Duodenal mucosa (tissue), 2 donors: ENCODE measurements at regions not wholly inside any gene's neighbourhood (a gene's known extent, or its start where the extent isn't known, plus 50 kb on each side); places are given as distances from the start of the nearest gene placed in this dataset.

Experiments
- H3K27ac ChIP-seq: one replicate; pipeline ENCODE4 v1.7.0; 2013; ENCODE audit warnings: low read depth, low read length
- H3K27me3 ChIP-seq, 2 donors: one replicate each; pipeline ENCODE4 v1.7.0; 2013; ENCODE audit warnings: low read length in 2 of 2, control low read depth in 1 of 2; ENCODE audit not compliant: insufficient read depth in 2 of 2, control insufficient read depth in 1 of 2
- H3K36me3 ChIP-seq, 2 donors: one replicate each; pipeline ENCODE4 v1.7.0; 2013; ENCODE audit warnings: low read length in 2 of 2, control low read depth in 1 of 2; ENCODE audit not compliant: insufficient read depth in 2 of 2, control insufficient read depth in 1 of 2
- H3K4me1 ChIP-seq, 2 donors: one replicate each; pipeline ENCODE4 v1.7.0; 2013; ENCODE audit warnings: low read length in 2 of 2, control low read depth in 1 of 2; ENCODE audit not compliant: insufficient read depth in 2 of 2, control insufficient read depth in 1 of 2
- H3K4me3 ChIP-seq, 2 donors: one replicate each; pipeline ENCODE4 v1.7.0; 2013; ENCODE audit warnings: low read length in 2 of 2, low read depth in 1 of 2
- H3K9ac ChIP-seq, 2 donors: one replicate each; pipeline ENCODE4 v1.7.0; 2013; ENCODE audit warnings: low read length in 2 of 2, low read depth in 1 of 2
- H3K9me3 ChIP-seq, 2 donors: one replicate each; pipeline ENCODE4 v1.7.0; 2013; ENCODE audit warnings: low read length in 2 of 2, control low read depth in 1 of 2; ENCODE audit not compliant: control insufficient read depth in 1 of 2

DNA sequence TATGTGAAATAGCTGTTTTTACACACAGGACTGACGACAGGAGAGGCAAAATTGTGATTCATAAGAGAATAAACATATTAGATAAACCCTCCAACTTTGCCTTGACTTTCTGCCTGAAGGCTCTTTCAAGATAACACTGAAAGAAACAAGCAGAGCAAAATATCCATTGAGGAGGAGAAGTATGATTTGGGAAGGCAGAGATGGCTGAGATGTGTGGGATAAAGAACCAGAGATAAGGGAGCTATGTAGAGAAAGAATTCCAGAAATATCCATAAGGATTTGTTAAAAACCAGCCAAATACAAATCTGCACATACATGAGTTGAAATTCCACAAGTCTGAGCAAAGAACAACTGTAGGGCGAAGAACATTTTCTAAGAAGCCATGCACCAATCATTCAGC is 1064.7 kb downstream of the PLA2G4A start:
- no peak overlapping the region for H3K4me3 ChIP-seq
- H3K4me1 ChIP-seq = no peaks in the 10 kb centered on the region
- no peaks in the 10 kb centered on the region for H3K9me3 ChIP-seq
- no peak overlapping the region for H3K27ac ChIP-seq
- H3K9ac ChIP-seq = no peak overlapping the region
- no peaks in the 10 kb centered on the region for H3K36me3 ChIP-seq
- no peaks in the 10 kb centered on the region for H3K27me3 ChIP-seq

DNA sequence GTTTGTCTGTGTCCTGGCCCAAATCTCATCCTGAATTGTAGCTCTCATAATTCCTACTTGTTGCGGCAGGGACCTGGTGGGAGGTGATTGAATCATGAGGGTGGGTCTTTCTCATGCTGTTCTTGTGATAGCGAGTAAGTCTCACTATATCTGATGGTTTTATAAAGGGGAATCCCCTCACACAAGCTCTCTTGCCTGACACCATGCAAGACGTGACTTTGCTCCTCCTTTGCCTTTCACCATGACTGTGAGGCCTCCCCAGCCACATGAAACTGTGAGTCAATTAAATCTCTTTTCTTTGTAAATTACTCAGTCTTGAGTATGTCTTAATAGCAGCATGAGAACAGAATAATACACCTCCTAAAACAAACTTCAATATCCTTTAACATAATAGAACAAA is 1065.6 kb downstream of the PLA2G4A start:
- Histone ChIP-seq H3K9ac (no peak overlapping the region), H3K9me3 (no peaks in the 10 kb centered on the region), H3K27ac (no peak overlapping the region), H3K27me3 (no peaks in the 10 kb centered on the region), H3K36me3 (no peaks in the 10 kb centered on the region), H3K4me3 (no peak overlapping the region), H3K4me1 (no peaks in the 10 kb centered on the region)

DNA sequence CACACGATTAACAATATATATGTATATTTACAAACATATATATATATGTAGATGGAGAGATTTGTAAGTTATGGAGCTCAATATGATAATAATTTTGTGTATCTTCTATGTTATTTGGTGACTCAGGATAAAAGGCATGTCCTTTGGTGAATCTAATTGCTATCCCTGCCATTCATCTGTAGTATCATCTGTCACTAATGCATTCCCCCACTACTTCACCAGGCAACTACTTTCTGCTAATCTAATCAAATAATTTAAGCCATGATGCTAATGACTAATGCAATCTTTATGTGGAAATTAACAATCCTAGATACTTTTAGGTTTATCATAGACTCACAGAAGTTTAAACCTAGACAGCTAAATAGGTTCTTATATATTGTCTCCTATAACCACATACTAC is 1074.5 kb downstream of the PLA2G4A start:
- Histone ChIP-seq H3K27ac (no peak overlapping the region), H3K9me3 (no peaks in the 10 kb centered on the region), H3K9ac (no peak overlapping the region), H3K4me1 (no peaks in the 10 kb centered on the region), H3K36me3 (no peaks in the 10 kb centered on the region), H3K4me3 (no peak overlapping the region), H3K27me3 (no peaks in the 10 kb centered on the region)

GRCh38 chr1:187909382-187909781 is 1080.6 kb downstream of the PLA2G4A start:
- Histone ChIP-seq H3K27ac (no peak overlapping the region), H3K4me1 (no peaks in the 10 kb centered on the region), H3K36me3 (no peaks in the 10 kb centered on the region), H3K9me3 (no peaks in the 10 kb centered on the region), H3K4me3 (no peak overlapping the region), H3K9ac (no peak overlapping the region), H3K27me3 (no peaks in the 10 kb centered on the region)

GRCh38 chr1:187911820-187912219 is 1083.1 kb downstream of the PLA2G4A start:
- H3K9me3 ChIP-seq = no peaks in the 10 kb centered on the region
- no peak overlapping the region for H3K9ac ChIP-seq
- H3K4me3 ChIP-seq = no peak overlapping the region
- H3K36me3 ChIP-seq = no peaks in the 10 kb centered on the region
- H3K27ac ChIP-seq = no peak overlapping the region
- H3K27me3 ChIP-seq = no peaks in the 10 kb centered on the region
- H3K4me1 ChIP-seq = no peaks in the 10 kb centered on the region

- Histone ChIP-seq H3K36me3 (no peaks in the 10 kb centered on the region), H3K9ac (no peak overlapping the region), H3K4me3 (no peak overlapping the region), H3K27ac (no peak overlapping the region), H3K4me1 (no peaks in the 10 kb centered on the region), H3K9me3 (no peaks in the 10 kb centered on the region), H3K27me3 (peaks cover 0 to 2% of the 10 kb centered on the region in 2 donors)
Observed at GRCh38 chr1:187920976-187921375, 1092.2 kb downstream of the PLA2G4A start.

DNA sequence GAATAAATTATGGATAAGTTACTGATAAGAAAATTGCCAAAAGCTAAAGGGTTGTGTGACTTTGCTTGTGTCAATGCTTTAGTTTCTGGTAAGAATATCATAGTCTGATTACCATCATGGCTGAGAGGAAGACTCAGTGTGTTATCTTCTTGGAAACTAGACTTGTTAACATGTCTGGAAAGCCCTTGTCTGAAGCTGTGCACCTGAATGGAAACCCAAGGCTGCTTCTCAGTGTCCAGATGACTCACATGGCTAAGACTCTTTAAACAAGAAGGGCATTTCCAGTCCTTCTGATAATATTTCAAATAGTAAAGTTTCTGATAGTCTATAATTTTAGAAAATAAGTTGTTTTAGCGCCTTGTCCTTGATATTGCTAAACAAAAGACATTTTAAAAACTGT is 1092.7 kb downstream of the PLA2G4A start:
- no peaks in the 10 kb centered on the region for H3K9me3 ChIP-seq
- H3K4me3 ChIP-seq = no peak overlapping the region
- no peaks in the 10 kb centered on the region for H3K36me3 ChIP-seq
- no peak overlapping the region for H3K9ac ChIP-seq
- H3K27me3 ChIP-seq = peaks cover 0 to 2% of the 10 kb centered on the region in 2 donors
- H3K4me1 ChIP-seq = no peaks in the 10 kb centered on the region
- no peak overlapping the region for H3K27ac ChIP-seq

- Histone ChIP-seq H3K9me3 (no peaks in the 10 kb centered on the region), H3K27me3 (peaks cover 0 to 2% of the 10 kb centered on the region in 2 donors), H3K27ac (no peak overlapping the region), H3K4me3 (no peak overlapping the region), H3K9ac (no peak overlapping the region), H3K36me3 (no peaks in the 10 kb centered on the region), H3K4me1 (no peaks in the 10 kb centered on the region)
Observed at GRCh38 chr1:187922255-187922654, 1093.5 kb downstream of the PLA2G4A start.

DNA sequence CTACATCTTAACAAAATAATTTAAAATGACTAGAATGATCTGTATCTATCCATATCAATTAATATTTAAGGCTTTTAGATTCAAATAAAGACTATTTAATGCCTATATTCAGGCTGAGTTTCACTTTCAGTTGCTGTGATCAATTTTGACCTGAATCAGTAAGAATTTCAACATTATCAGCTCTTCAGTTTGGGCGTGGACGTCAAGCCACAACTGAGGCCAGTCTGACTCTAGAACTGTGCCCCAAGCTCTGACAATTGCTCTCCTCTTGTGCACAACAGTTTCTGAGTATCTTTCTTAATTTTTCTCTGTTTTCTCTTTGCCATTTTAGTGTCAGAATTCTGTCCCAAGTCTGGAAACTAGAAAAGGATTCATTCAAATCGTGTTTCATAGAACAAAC is 1095.5 kb downstream of the PLA2G4A start:
- Histone ChIP-seq H3K9ac (no peak overlapping the region), H3K27me3 (peaks cover 0 to 2% of the 10 kb centered on the region in 2 donors), H3K9me3 (no peaks in the 10 kb centered on the region), H3K36me3 (no peaks in the 10 kb centered on the region), H3K4me1 (no peaks in the 10 kb centered on the region), H3K27ac (no peak overlapping the region), H3K4me3 (no peak overlapping the region)

DNA sequence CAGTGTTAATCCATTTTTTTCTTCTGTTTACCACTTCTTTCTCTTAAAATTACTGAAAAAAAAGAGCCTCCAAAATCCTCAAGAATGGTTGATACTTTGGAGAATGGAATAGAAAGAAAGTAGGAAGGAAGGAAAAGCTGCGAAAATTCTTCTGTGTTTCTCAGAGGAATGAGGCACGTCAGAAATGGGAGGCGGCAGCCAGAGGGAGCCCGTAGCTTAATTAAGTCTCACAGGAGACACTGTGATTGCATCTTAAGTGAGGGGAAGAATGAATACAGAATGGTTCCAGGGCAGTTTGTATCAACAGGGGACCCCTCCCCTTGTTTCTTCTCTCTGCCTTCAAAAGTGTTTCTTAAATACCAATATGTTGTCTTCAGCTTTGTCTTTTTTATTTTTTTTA is 1099.5 kb downstream of the PLA2G4A start:
- Histone ChIP-seq H3K27ac (no peak overlapping the region), H3K4me1 (no peaks in the 10 kb centered on the region), H3K4me3 (no peak overlapping the region)

DNA sequence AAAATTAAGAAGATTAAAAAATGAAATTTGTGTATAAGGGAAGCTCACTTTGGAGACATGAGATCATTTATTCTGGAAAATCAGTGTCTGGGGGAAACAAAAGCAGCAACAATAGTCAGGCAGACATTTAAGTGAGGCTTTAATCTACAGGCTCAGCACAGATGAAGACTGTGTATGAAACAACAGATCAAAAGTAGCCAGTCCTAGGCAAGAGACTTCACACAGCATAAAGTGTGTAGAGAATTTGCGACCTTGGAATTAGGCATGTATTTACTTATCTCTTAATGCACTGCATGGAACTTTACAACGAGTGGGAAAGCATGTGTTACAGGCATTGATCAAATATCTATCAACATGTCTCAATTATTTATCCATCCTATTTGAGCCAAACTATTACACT is 1099.9 kb downstream of the PLA2G4A start:
- H3K4me3 ChIP-seq = no peak overlapping the region
- H3K9ac ChIP-seq = no peak overlapping the region
- H3K27me3 ChIP-seq = no peaks in the 10 kb centered on the region
- H3K27ac ChIP-seq = no peak overlapping the region
- H3K36me3 ChIP-seq = no peaks in the 10 kb centered on the region
- no peaks in the 10 kb centered on the region for H3K9me3 ChIP-seq
- H3K4me1 ChIP-seq = no peaks in the 10 kb centered on the region

More for the DNA sequence above, 1099.5 kb downstream of the PLA2G4A start:
- H3K9me3 ChIP-seq = no peaks in the 10 kb centered on the region
- H3K27me3 ChIP-seq = no peaks in the 10 kb centered on the region
- H3K9ac ChIP-seq = no peak overlapping the region
- H3K36me3 ChIP-seq = no peaks in the 10 kb centered on the region
